ENCODE measurements at regions not wholly inside any gene's neighbourhood (a gene's known extent, or its start where the extent isn't known, plus 50 kb on each side); places are given as distances from the start of the nearest gene placed in this dataset.

DNA sequence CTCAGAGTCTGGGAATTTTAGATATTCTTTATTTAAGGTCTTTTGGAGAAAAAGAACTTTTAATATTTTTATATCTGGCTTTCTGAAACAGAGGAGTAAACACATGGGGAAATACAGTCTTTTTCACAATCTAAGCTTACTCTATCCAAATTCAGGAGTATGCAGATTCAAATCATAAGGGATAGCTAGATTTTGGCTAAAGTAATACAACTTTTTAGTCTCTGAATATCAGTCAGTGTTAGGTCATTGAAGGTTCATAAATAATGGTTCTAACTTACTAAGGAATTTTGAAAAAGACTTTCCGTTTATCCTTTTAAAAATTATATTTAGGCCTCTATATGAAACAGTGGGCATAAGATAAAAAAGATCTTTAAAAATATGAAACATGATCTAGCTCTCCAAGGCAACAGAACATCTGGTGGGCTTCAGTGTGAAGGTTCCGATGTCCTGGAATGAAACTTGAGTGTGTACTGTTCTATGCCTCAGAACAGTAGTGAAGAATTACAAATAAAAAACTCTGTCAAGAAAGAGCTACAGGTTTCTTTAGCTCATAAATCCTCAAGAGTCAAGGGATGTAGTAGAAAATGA lies 165.2 kb upstream of the PDGFD start:
- Histone ChIP-seq H3K4me3 (no peak overlapping the region), H2AFZ (ENCODE audit: low read depth, low read length) (no peak overlapping the region), H3K27ac (ENCODE audit: extremely low read depth, low read depth, low read length) (no peak overlapping the region), H3K9ac (ENCODE audit: insufficient read depth in 1 of 2, low read depth in 2 of 2, low read length in 2 of 2) (no peak overlapping the region), H3K27me3 (ENCODE audit: control insufficient read depth in 2 of 2, insufficient read depth in 2 of 2, low read length in 2 of 2) (no peaks in the 10 kb centered on the region), H3K4me1 (replicated peaks in 1 of 2; ENCODE audit: control insufficient read depth in 2 of 2, insufficient read depth in 2 of 2, low read length in 2 of 2) (no peaks in the 10 kb centered on the region), H3K4me2 (ENCODE audit: insufficient read depth, low read length) (no peak overlapping the region), H3K36me3 (ENCODE audit: control insufficient read depth, insufficient read depth, low read length) (no peaks in the 10 kb centered on the region), H3K79me2 (ENCODE audit: control insufficient read depth, insufficient read depth, low read length) (no peaks in the 10 kb centered on the region), H3K9me3 (replicated peaks; ENCODE audit: control insufficient read depth, insufficient read depth, low read depth, low read length) (no peaks in the 10 kb centered on the region; the same call in 1 of the 2 replicates), H3K9me1 (ENCODE audit: control insufficient read depth, insufficient read depth, low read length) (no peaks in the 10 kb centered on the region), H4K20me1 (replicated peaks; ENCODE audit: control insufficient read depth, insufficient read depth, low read length) (no peaks in the 10 kb centered on the region)
- TF ChIP-seq ZEB2 (IDR thresholded peaks at IDR 0.05) = no peak
- TF ChIP-seq NFIX (CRISPR knock-in tag; IDR thresholded peaks at IDR 0.05; ENCODE audit: low read depth) = no peak
- TF ChIP-seq KHSRP (IDR thresholded peaks at IDR 0.05) = no peak
- no peak for TF ChIP-seq MEF2A (IDR thresholded peaks at IDR 0.05; ENCODE audit: control insufficient read depth, low read depth, low read length)
- no peak for TF ChIP-seq TAF9B (IDR thresholded peaks at IDR 0.05; ENCODE audit: partially characterized antibody)
- TF ChIP-seq HEY1 (CRISPR knock-in tag; IDR thresholded peaks at IDR 0.05; ENCODE audit: borderline replicate concordance) = no peak
- no peak for TF ChIP-seq RBBP5 (IDR thresholded peaks at IDR 0.05; ENCODE audit: borderline replicate concordance, insufficient read depth, low read length, poor library complexity, severe bottlenecking)
- no peak for FAIRE-seq
- CTCF ChIA-PET (ENCODE audit: low intra/inter-chr PET ratio) = no interaction called here
- no peak for DNase-seq (ENCODE audit: extremely low read depth in 1 of 4, low spot score in 3 of 4)
- BruUV-seq (replicated peaks) = no TSS peak
- no peak for ATAC-seq
- in situ Hi-C loops (cut with MboI) (no loop called here), intact Hi-C loops (cut with micrococcal nuclease) (no loop called here)
- 8% methylated on average over 2 of the region's 2 CpGs for WGBS (ENCODE audit: insufficient coverage, low coverage, missing lambda C conversion rate)
- POLR2A ChIA-PET = no interaction called here

DNA sequence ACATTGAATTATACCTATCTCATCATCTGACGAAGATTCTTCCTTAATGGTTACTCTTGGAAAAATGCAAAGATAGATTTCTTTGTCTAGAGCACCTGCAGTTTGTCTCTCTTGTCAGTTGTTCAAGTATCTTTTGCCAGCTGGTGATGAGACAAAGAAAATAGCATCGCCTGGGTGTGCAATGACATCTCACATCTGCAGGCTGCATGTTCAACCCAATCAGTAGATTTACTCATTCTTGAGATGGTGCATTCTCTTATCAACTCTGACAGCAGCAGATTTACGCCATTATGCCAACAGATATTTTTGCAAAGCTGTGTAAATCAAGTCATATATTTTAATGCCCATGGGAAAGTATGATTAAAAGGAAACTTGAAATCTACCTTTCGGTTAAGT lies 164.6 kb upstream of the PDGFD start:
- WGBS (ENCODE audit: insufficient coverage, low coverage, missing lambda C conversion rate) = 2% methylated on average over 4 of the region's 4 CpGs
- H3K9me3 ChIP-seq (replicated peaks; ENCODE audit: control insufficient read depth, insufficient read depth, low read depth, low read length) = no peaks in the 10 kb centered on the region
- H3K4me2 ChIP-seq (ENCODE audit: insufficient read depth, low read length) = no peak overlapping the region
- H3K4me3 ChIP-seq = no peak overlapping the region
- H3K9me1 ChIP-seq (ENCODE audit: control insufficient read depth, insufficient read depth, low read length) = no peaks in the 10 kb centered on the region
- CTCF ChIA-PET (ENCODE audit: low intra/inter-chr PET ratio) = no interaction called here
- POLR2A ChIA-PET = no interaction called here
- no peaks in the 10 kb centered on the region for H3K4me1 ChIP-seq (replicated peaks in 1 of 2; ENCODE audit: control insufficient read depth in 2 of 2, insufficient read depth in 2 of 2, low read length in 2 of 2)
- H3K36me3 ChIP-seq (ENCODE audit: control insufficient read depth, insufficient read depth, low read length) = no peaks in the 10 kb centered on the region
- no peaks in the 10 kb centered on the region for H4K20me1 ChIP-seq (replicated peaks; ENCODE audit: control insufficient read depth, insufficient read depth, low read length)
- H3K79me2 ChIP-seq (ENCODE audit: control insufficient read depth, insufficient read depth, low read length) = no peaks in the 10 kb centered on the region
- H3K27ac ChIP-seq (ENCODE audit: extremely low read depth, low read depth, low read length) = no peak overlapping the region
- ATAC-seq (no peak), FAIRE-seq (no peak), DNase-seq (ENCODE audit: extremely low read depth in 1 of 4, low spot score in 3 of 4) (no peak)
- no peak overlapping the region for H2AFZ ChIP-seq (ENCODE audit: low read depth, low read length)
- BruUV-seq (replicated peaks) = no TSS peak
- intact Hi-C loops (cut with micrococcal nuclease) = no loop called here
- in situ Hi-C loops (cut with MboI) = no loop called here
- H3K27me3 ChIP-seq (ENCODE audit: control insufficient read depth in 2 of 2, insufficient read depth in 2 of 2, low read length in 2 of 2) = no peaks in the 10 kb centered on the region
- H3K9ac ChIP-seq (ENCODE audit: insufficient read depth in 1 of 2, low read depth in 2 of 2, low read length in 2 of 2) = no peak overlapping the region
- TF ChIP-seq YBX1 (IDR thresholded peaks at IDR 0.05) (no peak), NFATC3 (IDR thresholded peaks at IDR 0.05) (no peak), NR2C1 (IDR thresholded peaks at IDR 0.05) (no peak), NR2C1 (tag; IDR thresholded peaks at IDR 0.05) (no peak), BRD4 (IDR thresholded peaks at IDR 0.05) (no peak), HNRNPL (IDR thresholded peaks at IDR 0.05; ENCODE audit: low read depth, low read length) (no peak), KDM2B (CRISPR knock-in tag; IDR thresholded peaks at IDR 0.05) (no peak), SMARCC2 (IDR thresholded peaks at IDR 0.05; ENCODE audit: low read depth) (no peak), MEF2A (IDR thresholded peaks at IDR 0.05; ENCODE audit: control insufficient read depth, low read depth, low read length) (no peak), TCFL5 (CRISPR knock-in tag; conservative IDR thresholded peaks at IDR 0.05) (no peak)
- TF ChIP-seq, protein P1, sequence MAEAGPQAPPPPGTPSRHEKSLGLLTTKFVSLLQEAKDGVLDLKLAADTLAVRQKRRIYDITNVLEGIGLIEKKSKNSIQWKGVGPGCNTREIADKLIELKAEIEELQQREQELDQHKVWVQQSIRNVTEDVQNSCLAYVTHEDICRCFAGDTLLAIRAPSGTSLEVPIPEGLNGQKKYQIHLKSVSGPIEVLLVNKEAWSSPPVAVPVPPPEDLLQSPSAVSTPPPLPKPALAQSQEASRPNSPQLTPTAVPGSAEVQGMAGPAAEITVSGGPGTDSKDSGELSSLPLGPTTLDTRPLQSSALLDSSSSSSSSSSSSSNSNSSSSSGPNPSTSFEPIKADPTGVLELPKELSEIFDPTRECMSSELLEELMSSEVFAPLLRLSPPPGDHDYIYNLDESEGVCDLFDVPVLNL (CRISPR knock-in tag; IDR thresholded peaks at IDR 0.05; ENCODE audit: low read depth) = no peak
- TF ChIP-seq, protein P2, sequence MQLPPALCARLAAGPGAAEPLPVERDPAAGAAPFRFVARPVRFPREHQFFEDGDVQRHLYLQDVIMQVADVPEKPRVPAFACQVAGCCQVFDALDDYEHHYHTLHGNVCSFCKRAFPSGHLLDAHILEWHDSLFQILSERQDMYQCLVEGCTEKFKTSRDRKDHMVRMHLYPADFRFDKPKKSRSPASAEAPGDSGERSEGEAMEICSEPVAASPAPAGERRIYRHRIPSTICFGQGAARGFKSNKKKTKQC (CRISPR knock-in tag; IDR thresholded peaks at IDR 0.05) = no peak

Data from K562 (cell line).